H1 (cell line): ENCODE measurements at regions not wholly inside any gene's neighbourhood (a gene's known extent, or its start where the extent isn't known, plus 50 kb on each side); places are given as distances from the start of the nearest gene placed in this dataset.

ENCODE experiments used
- CTCF ChIA-PET: fragments of 300-600 bp; sonication (Branson Sonifier 250); formaldehyde crosslinking; loops from one replicate; lab custom pipeline; 2021; ENCODE audit not compliant: partially characterized antibody; lab: Charles Lee
- POLR2A ChIA-PET: fragments of 300-600 bp; sonication (Branson Sonifier 250); formaldehyde crosslinking; loops from one replicate; lab custom pipeline; 2021; ENCODE audit warnings: inconsistent platforms; ENCODE audit not compliant: partially characterized antibody; lab: Charles Lee
- DNase-seq, 2 experiments: peaks; one replicate each; pipeline versions ENCODE4 v3.0.0 to v3.0.0-alpha.2; 2010 to 2022; ENCODE audit warnings: low spot score in 2 of 2, low read depth in 1 of 2, mixed read lengths in 1 of 2
- FAIRE-seq: peaks from 2 replicates; lab custom pipeline; 2011; peaks lifted over from hg19 to GRCh38; lab: Jason Lieb, UNC
- H2AFZ ChIP-seq: 2 replicates; pipeline ENCODE4 v1.8.1; 2012; ENCODE audit warnings: low read length, inconsistent platforms
- H2AK5ac ChIP-seq: 2 replicates; pipeline ENCODE4 v1.6.1; 2013; ENCODE audit warnings: low read depth, low read length
- H2BK120ac ChIP-seq: replicated peaks from 2 replicates; pipeline ENCODE3; 2013; ENCODE audit warnings: low read depth, low read length, inconsistent platforms
- H2BK12ac ChIP-seq: 2 replicates; pipeline ENCODE4 v1.6.1; 2013; ENCODE audit warnings: low read depth, low read length
- H2BK15ac ChIP-seq: 2 replicates; pipeline ENCODE4 v1.6.1; 2013; ENCODE audit warnings: low read length
- H2BK20ac ChIP-seq: 2 replicates; pipeline ENCODE4 v1.6.1; 2013; ENCODE audit warnings: low read length
- H2BK5ac ChIP-seq: 2 replicates; pipeline ENCODE4 v1.6.1; 2013; ENCODE audit warnings: low read depth, low read length
- H3K14ac ChIP-seq: 2 replicates; pipeline ENCODE4 v1.6.1; 2013; ENCODE audit warnings: inconsistent platforms; ENCODE audit not compliant: insufficient read length
- H3K18ac ChIP-seq: 2 replicates; pipeline ENCODE4 v1.6.1; 2013; ENCODE audit warnings: low read length; ENCODE audit errors: extremely low read depth
- H3K23ac ChIP-seq: 2 replicates; pipeline ENCODE4 v1.6.1; 2013; ENCODE audit warnings: inconsistent platforms; ENCODE audit not compliant: insufficient read length
- H3K23me2 ChIP-seq: 2 replicates; pipeline ENCODE4 v1.6.1; 2013; ENCODE audit warnings: low read depth, low read length
- H3K27ac ChIP-seq: 2 replicates; pipeline ENCODE4 v1.6.1; 2011; ENCODE audit warnings: low read depth, low read length, inconsistent platforms
- H3K27me3 ChIP-seq, 4 experiments: replicated peaks in 1 of 4; 1 replicate in 1 of 4; 2 replicates in 3 of 4; pipeline versions ENCODE4 v1.6.1 to v1.8.1; 2011 to 2013; ENCODE audit warnings: low read length in 3 of 4, mild to moderate bottlenecking in 3 of 4, inconsistent platforms in 2 of 4, mixed read lengths in 2 of 4, moderate library complexity in 1 of 4; ENCODE audit not compliant: control insufficient read depth in 3 of 4, insufficient read depth in 3 of 4; ENCODE audit errors: extremely low read depth in 1 of 4
- H3K36me3 ChIP-seq, 4 experiments: 2 replicates each; pipeline versions ENCODE4 v1.6.1 to v1.8.1; 2011 to 2013; ENCODE audit warnings: mild to moderate bottlenecking in 4 of 4, low read length in 3 of 4, moderate library complexity in 2 of 4, control low read depth in 1 of 4, inconsistent platforms in 1 of 4; ENCODE audit not compliant: insufficient read depth in 4 of 4, control insufficient read depth in 2 of 4
- H3K4ac ChIP-seq: replicated peaks from 2 replicates; pipeline ENCODE3; 2013; ENCODE audit warnings: low read length, low read depth, mixed read lengths, inconsistent platforms; ENCODE audit not compliant: insufficient read length
- H3K4me1 ChIP-seq, 4 experiments: replicated peaks in 1 of 4; 1 replicate in 1 of 4; 2 replicates in 3 of 4; pipeline versions ENCODE4 v1.6.1 to v1.8.1; 2011 to 2013; ENCODE audit warnings: low read length in 3 of 4, inconsistent platforms in 2 of 4, mixed read lengths in 1 of 4; ENCODE audit not compliant: insufficient read depth in 4 of 4, control insufficient read depth in 3 of 4
- H3K4me2 ChIP-seq, 2 experiments: 2 replicates each; pipeline versions ENCODE4 v1.6.1 to v1.8.1; 2011 to 2013; ENCODE audit warnings: low read depth in 2 of 2, low read length in 2 of 2, control low read depth in 1 of 2, inconsistent platforms in 1 of 2, mild to moderate bottlenecking in 1 of 2; ENCODE audit not compliant: insufficient read depth in 1 of 2
- H3K4me3 ChIP-seq, 4 experiments: fragments of 200-600, 300-600 bp in 1 of 4; sonication (generic), shearing (Covaris generic), sonication (Bioruptor Twin) in 1 of 4; 2 replicates each; pipeline versions ENCODE4 v1.5.1 to v1.8.1; 2011 to 2016; ENCODE audit warnings: low read length in 4 of 4, low read depth in 3 of 4, control low read depth in 2 of 4, inconsistent platforms in 2 of 4, mild to moderate bottlenecking in 2 of 4, mixed read lengths in 1 of 4, moderate library complexity in 1 of 4; ENCODE audit not compliant: insufficient read depth in 2 of 4; ENCODE audit errors: extremely low read depth in 1 of 4
- H3K56ac ChIP-seq: replicated peaks from 2 replicates; pipeline ENCODE3; 2013; ENCODE audit warnings: low read depth, mild to moderate bottlenecking, mixed read lengths, low read length, inconsistent platforms; ENCODE audit not compliant: insufficient read length
- H3K79me1 ChIP-seq: 2 replicates; pipeline ENCODE4 v1.6.1; 2013; ENCODE audit warnings: low read depth, low read length, control low read depth
- H3K79me2 ChIP-seq, 2 experiments: 2 replicates each; pipeline versions ENCODE4 v1.6.1 to v1.8.1; 2012 to 2013; ENCODE audit warnings: low read length in 2 of 2, mild to moderate bottlenecking in 2 of 2, inconsistent platforms in 1 of 2; ENCODE audit not compliant: insufficient read depth in 2 of 2, control insufficient read depth in 1 of 2
- H3K9ac ChIP-seq, 4 experiments: replicated peaks in 1 of 4; 1 replicate in 1 of 4; 2 replicates in 3 of 4; pipeline versions ENCODE4 v1.6.1 to v1.8.1; 2011 to 2013; ENCODE audit warnings: low read depth in 3 of 4, low read length in 3 of 4, control low read depth in 2 of 4, mild to moderate bottlenecking in 2 of 4, moderate library complexity in 2 of 4, inconsistent platforms in 1 of 4; ENCODE audit errors: extremely low read depth in 1 of 4
- H3K9me3 ChIP-seq, 2 experiments: 2 replicates each; pipeline versions ENCODE4 v1.6.1 to v1.8.1; 2012 to 2013; ENCODE audit warnings: mild to moderate bottlenecking in 2 of 2, moderate library complexity in 2 of 2, control low read depth in 1 of 2, inconsistent platforms in 1 of 2, low read depth in 1 of 2, low read length in 1 of 2, mixed read lengths in 1 of 2; ENCODE audit not compliant: insufficient read depth in 2 of 2
- H4K20me1 ChIP-seq, 2 experiments: replicated peaks in 1 of 2; 2 replicates each; pipeline versions ENCODE3 to v1.8.1; 2011 to 2013; ENCODE audit warnings: inconsistent platforms in 2 of 2, low read length in 2 of 2, mild to moderate bottlenecking in 1 of 2; ENCODE audit not compliant: insufficient read depth in 2 of 2, control insufficient read depth in 1 of 2
- H4K5ac ChIP-seq: 2 replicates; pipeline ENCODE4 v1.6.1; 2013; ENCODE audit warnings: low read length, low read depth, mixed read lengths, inconsistent platforms; ENCODE audit not compliant: insufficient read length
- H4K8ac ChIP-seq: 2 replicates; pipeline ENCODE4 v1.8.0; 2013; ENCODE audit warnings: mild to moderate bottlenecking, moderate library complexity, low read length, inconsistent platforms; ENCODE audit not compliant: insufficient read depth; ENCODE audit errors: extremely low read depth
- H4K91ac ChIP-seq: replicated peaks from 2 replicates; pipeline ENCODE3; 2013; ENCODE audit warnings: low read length, mixed read lengths, inconsistent platforms; ENCODE audit not compliant: insufficient read length
- WGBS, 2 experiments: shearing (Covaris generic) in 1 of 2; methylation state at CpG; one replicate each; pipeline versions ENCODE4 v1.1.6 to v1.1.7; 2013 to 2015; ENCODE audit warnings: low lambda C conversion rate in 2 of 2, mixed read lengths in 2 of 2, inconsistent platforms in 1 of 2, low coverage in 1 of 2, missing lambda C conversion rate in 1 of 2; ENCODE audit not compliant: insufficient replicate concordance in 2 of 2, insufficient coverage in 1 of 2, insufficient read length in 1 of 2; ENCODE audit errors: extremely low coverage in 1 of 2, missing lambda C conversion rate in 1 of 2; 5-methylcytosine and 5-hydroxymethylcytosine counted together

GRCh38 chr4:63529581-63530337, 879.5 kb downstream of the TECRL start:
- ChIA-PET CTCF (no interaction called here), POLR2A (no interaction called here)
- Histone ChIP-seq H3K79me2 (no peaks in the 10 kb centered on the region), H3K27me3 (no peaks in the 10 kb centered on the region), H3K9ac (no peak overlapping the region), H4K8ac (no peak overlapping the region), H2AK5ac (no peak overlapping the region), H2AFZ (0 out of 2 replicates have a peak overlapping the region, but pooled peaks have one; percentile 79), H3K36me3 (no peaks in the 10 kb centered on the region), H4K91ac (no peak overlapping the region), H2BK20ac (no peak overlapping the region), H3K4me2 (no peak overlapping the region), H3K4me1 (no peaks in the 10 kb centered on the region), H3K79me1 (no peaks in the 10 kb centered on the region), H3K4ac (no peak overlapping the region), H4K5ac (no peak overlapping the region), H2BK120ac (no peak overlapping the region), H3K56ac (no peak overlapping the region), H2BK5ac (no peak overlapping the region), H4K20me1 (no peaks in the 10 kb centered on the region), H2BK15ac (no peak overlapping the region), H2BK12ac (no peak overlapping the region), H3K27ac (no peak overlapping the region), H3K23ac (no peak overlapping the region), H3K14ac (no peak overlapping the region), H3K4me3 (no peak overlapping the region), H3K9me3 (peaks cover 0 to 4% of the 10 kb centered on the region in 2 experiments; a peak in 1 of 4 replicates), H3K23me2 (no peaks in the 10 kb centered on the region), H3K18ac (no peak overlapping the region)
- no peak for FAIRE-seq
- 79% methylated on average over 7 of the region's 7 CpGs; no CpG with 5 or more reads in 1 of the 2 experiments for WGBS, 2 experiments
- DNase-seq, result no peak
